GM12874 (cell line): ENCODE measurements at regions not wholly inside any gene's neighbourhood (a gene's known extent, or its start where the extent isn't known, plus 50 kb on each side); places are given as distances from the start of the nearest gene placed in this dataset.

Experiments used
- TF ChIP-seq, protein P1 (sequence below): IDR thresholded peaks from 2 replicates; pipeline ENCODE4 v1.5.1; 2011; ENCODE audit warnings: low read depth, mild to moderate bottlenecking, control low read depth, low read length, moderate library complexity; ENCODE audit not compliant: insufficient read depth

DNA sequence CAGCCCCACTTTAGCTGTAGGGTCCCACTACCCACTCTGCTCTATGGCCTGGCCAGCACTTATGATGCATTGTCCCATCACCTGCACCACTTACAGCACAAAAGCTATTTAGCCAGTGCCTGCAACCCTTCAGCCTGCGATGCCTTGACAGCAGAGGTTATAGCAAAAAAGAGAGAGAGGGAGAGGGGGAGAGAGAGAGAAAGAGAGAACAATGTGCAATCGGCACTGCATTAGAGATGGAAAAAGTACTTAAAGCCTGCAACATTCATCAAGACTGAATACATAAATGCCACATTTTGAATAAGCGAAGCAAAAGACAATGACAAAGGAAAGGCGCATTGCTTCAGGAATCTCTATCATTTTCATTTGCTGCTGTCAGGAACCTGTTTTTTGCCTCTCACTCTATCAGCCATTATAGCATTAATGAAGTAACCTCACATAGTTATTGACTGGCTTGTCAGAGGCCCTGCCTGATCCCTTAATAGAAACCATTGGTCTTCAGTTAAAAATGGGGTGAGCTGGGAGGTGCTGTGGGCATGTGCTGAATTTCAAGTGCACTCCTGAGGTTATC is 833.1 kb downstream of the BCL11A start:
- TF ChIP-seq, protein P1, sequence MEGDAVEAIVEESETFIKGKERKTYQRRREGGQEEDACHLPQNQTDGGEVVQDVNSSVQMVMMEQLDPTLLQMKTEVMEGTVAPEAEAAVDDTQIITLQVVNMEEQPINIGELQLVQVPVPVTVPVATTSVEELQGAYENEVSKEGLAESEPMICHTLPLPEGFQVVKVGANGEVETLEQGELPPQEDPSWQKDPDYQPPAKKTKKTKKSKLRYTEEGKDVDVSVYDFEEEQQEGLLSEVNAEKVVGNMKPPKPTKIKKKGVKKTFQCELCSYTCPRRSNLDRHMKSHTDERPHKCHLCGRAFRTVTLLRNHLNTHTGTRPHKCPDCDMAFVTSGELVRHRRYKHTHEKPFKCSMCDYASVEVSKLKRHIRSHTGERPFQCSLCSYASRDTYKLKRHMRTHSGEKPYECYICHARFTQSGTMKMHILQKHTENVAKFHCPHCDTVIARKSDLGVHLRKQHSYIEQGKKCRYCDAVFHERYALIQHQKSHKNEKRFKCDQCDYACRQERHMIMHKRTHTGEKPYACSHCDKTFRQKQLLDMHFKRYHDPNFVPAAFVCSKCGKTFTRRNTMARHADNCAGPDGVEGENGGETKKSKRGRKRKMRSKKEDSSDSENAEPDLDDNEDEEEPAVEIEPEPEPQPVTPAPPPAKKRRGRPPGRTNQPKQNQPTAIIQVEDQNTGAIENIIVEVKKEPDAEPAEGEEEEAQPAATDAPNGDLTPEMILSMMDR: no peak

DNA sequence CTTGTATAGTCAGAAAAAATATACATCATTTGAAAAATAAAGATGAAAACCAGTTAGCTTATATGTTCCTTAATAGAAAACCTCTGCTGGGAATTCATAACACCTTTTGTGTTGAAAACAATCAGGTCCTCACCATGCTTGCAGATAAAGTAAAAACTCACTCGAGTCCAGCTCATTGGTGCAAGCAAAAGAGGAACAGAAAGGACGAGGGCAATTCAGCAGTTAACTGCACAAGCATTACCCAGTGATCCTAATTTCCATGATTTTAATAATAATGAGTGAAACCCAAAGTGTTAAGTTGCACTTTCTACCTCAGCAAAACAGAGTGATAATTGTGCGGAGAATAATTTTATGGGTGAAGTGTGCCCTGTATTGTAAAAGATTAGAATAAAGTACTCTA is 839.9 kb downstream of the BCL11A start:
- TF ChIP-seq, protein P1: no peak

DNA sequence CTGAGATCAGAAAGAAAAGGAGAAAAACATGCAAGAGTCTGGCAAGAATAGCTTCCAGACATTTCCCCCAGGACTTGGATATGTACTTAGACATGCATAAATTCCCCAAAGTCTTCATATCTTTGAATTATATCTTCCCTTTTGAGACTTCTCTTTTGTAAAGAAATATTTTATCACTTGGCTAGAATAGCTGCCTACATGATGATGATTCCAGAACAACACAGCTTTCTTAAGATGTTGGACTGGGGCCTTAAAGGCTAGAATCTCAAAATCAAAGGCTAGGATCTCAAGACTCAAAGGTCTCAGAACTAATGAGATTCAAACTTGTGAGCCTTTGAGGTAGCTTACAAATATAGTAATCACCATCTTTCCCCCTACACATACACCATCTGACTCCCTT is 842.3 kb downstream of the BCL11A start:
- TF ChIP-seq, protein P1: no peak

DNA sequence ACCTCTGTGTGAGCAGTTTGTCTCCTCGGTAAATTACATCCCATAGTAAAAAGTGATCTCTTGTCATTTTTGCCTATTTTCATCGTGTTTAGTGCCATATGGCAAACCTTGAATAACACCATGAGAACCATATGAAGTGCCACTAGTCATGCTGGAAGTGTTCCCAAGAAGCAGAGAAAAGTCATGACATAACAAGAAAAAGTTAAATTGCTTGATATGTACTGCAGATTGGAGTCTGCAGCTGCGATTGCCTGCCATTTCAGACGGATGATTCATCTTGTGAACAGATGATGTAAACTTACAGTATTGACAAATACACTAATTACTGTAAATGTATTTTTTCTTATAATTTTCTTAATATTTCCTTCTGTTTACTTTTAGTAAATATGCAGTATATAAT is 846.7 kb downstream of the BCL11A start:
- TF ChIP-seq, protein P1: no peak

DNA sequence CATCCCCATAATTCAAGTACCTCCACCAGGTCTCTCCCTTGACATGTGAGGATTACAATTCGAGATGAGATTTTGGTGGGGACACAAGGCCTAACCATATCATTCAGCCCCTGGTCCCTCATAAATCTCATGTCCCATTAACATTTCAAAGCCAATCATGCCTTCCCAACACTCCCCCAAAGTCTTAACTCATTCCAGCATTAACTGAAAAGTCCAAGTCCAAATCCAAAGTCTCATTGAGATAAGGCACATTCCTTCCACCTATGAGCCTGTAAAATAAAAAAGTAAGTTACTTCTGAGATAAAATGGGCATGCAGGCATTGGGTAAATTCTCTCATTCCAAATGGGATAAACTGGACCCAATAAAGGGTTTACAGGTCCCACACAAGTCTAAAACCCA is 849.7 kb downstream of the BCL11A start:
- TF ChIP-seq, protein P1: no peak

DNA sequence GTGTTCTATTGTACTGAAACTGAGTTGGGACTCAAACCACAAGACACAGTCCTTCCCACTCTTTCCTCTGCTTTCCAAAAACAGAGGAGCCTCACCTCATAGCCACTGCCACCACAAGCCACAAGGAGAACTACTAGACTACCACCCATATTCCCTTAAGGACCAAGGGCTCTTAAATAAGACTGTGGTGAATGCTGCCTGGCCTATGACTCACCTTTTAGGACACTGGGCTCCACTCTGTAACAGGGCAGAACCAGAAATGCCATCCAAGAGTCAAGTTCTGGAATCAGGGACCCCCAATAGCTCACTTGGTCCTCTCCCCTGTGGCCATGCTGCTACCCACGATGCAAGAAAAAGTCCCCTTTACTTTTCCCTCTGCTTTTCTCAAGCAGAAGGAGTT is 851.4 kb downstream of the BCL11A start:
- TF ChIP-seq, protein P1: no peak

DNA sequence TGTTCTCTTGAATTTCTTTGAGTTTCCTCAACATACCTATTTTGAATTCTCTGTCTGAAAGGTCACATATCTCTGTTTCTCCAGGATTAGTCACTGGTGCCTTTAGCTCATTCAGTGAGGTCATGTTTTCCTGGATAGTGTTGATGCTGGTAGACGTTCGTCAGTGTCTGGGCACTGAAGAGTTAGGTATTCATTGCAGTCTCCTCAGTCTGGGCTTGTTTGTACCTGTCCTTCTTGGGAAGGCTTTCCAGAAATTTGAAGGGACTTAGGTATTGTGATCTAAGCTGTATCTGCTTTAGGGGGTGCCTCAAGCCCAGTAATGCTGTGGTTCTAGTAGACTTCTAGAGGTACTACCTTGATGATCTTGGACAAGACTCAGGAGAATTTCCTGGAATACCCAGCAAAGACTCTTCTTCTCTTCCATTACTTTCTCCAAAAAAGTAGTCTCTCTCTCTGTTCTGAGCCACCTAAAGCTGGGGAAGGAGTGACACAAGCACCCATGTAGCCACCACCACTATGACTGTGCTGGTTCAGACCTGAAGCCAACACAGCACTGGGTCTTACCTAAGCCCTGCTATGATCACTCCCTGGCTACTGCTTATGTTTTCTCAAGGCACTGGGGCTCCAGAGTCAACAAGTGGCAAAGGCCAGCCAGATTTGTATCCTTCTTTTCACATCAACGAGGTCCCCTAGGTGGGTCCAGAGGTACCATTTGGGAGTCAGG is 852.0 kb downstream of the BCL11A start:
- TF ChIP-seq, protein P1: no peak
